ENCODE measurements at regions not wholly inside any gene's neighbourhood (a gene's known extent, or its start where the extent isn't known, plus 50 kb on each side); places are given as distances from the start of the nearest gene placed in this dataset.
"Not testable (repeated sequence)": the region's sequence is repeated elsewhere in the genome, so short reads cannot be mapped to it uniquely, and the experiment has no call there.

DNA sequence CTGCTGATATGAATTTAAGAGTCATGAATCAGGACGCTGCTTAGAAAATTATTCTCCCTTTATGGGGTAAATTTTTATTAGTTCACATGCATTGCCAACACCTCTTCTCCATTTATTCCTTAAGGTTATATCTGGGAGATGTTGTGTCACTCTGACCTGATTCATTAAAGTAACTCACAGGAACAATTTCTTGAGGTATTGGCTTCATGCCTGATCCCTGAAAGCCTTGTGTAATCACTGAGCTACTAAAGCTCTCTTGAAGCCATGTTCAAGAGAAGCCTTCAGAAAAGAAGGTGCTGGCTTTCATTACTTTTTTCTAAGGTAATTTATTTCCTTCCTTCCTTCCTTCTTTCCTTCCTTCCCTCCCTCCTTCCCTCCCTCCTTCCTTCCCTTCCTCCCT lies 420.6 kb downstream of the RAB38 start:
- no peak for DNase-seq

DNA sequence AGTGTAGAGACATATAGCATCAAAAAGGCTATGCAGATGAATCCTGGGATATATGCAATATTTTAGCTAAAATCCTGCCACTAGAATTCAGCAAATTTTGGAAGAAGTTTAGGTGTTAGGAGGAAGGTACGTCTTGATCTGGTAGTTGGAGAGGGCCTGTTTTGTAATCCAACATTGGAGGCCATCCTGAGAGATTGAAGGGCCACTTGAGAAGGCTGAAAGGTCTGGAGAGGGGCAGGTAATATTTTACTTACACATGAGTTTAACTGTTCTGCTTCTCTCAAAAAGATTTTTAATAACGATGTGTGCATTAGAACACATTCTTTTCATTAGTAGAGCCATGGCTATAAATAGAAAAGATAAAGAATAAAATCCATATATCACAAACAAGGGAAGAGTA lies 422.1 kb downstream of the RAB38 start:
- no peak for DNase-seq

DNA sequence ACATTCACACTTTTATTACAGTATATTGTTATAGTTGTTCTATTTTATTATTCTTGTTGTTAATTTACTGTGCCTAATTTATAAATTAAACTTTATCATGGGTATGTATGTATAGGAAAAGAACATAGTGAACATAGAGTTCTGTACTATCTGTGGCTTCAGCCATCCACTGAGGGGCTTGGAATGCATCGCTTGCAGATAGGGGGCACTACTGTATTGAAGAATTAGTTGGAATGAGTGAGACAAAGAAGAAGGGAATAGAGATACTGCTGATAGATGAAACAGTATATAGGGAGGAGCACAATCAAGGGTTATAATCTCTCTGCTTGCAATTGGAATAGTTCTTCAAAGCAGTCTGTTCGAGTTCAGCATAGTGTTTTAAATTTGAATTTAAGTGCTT lies 432.2 kb downstream of the RAB38 start:
- DNase-seq: peak in 1 of 2 donors; percentile 23

DNA sequence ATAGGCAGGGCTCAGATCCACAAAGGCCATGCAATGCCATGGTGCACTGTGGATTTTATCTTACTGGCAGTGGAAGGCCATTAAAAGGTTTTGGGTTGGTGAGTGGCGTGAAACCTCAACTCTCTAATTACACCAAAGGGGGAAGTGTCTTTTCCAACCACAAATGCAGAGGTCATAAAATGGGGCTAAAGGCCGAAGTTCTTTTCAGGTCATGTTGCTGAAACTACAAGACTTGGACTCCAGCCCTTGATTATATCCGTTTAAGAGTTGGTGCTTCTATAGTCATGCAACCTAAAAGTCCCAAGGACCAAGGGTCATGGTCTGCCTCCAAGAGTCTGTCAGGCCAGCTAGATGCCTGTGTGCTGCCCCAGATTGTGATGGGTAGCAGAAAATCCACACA lies 434.3 kb downstream of the RAB38 start:
- DNase-seq: no peak

DNA sequence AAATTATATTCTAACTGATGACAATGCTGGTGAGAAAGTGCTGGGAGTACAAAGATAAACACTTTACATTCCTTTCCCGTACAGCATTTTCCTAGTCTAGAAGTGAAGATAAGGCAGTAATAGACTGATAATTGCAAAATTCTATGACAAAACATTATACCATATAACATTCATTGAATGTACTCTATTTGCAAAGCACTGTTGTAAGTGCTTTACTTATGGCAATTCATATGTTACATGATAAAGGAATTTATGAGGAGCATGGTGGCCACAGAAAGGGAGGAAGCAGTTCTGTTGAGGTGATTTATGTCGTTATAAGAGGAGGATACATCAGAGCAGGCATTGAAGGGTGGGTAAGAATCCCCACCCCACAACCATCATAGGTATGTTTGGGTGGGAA lies 434.8 kb downstream of the RAB38 start:
- DNase-seq: no peak

DNA sequence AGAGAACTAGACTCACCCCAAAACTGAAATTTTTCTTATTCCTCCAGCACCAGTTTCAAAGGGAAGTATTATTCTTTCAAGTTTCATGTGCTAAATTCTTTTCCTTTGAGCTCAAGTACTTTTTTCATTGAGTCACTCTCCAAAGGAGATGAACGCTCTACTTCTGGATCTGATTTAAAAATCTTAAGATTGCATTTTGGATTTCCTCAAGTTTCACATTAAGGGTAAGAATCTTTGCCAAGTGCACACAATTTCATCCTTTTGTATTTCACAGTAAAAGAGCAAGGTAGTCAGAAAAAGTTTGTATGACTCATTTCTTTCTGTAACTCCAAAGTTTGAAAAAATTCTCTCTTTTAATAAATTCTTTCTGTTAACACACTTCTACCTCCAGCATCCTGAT lies 435.5 kb downstream of the RAB38 start:
- DNase-seq: no peak

DNA sequence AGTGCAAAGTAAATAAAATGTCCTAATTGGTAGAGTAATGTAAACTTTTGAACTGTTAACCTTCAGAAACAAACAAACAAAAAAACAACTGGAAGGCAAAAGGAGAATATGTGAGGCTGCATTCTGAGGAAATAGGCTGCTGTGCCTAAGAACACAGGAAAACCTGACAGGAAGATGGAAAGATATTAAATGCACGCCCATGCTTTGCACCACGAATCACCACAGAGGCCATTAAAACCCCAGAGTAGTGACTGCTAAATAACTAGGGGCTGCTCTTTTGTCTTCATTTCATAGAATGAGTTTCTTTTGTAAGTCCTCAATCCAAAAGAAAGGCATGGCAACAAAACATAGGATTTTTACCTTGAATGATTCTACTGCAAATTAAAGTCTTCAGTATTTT lies 436.0 kb downstream of the RAB38 start:
- no peak for DNase-seq

DNA sequence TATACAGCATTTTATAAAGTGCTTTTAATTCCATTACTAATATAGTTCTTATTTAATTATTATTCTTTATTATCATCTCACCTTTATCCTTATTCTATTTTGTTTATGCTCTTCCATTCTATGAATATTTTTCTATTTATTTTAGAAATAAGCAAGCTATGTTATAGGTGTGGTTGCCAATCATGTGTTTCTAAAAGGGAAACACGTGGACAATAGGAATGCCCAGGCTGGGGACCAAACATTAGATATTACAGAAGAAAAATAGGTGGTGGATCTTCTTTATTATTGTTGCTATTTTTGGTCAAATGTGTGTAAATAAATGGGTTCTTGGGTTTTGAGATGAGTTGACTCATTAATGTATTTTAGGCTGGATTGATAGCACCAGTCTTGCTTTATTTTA lies 438.3 kb downstream of the RAB38 start:
- DNase-seq: no peak

DNA sequence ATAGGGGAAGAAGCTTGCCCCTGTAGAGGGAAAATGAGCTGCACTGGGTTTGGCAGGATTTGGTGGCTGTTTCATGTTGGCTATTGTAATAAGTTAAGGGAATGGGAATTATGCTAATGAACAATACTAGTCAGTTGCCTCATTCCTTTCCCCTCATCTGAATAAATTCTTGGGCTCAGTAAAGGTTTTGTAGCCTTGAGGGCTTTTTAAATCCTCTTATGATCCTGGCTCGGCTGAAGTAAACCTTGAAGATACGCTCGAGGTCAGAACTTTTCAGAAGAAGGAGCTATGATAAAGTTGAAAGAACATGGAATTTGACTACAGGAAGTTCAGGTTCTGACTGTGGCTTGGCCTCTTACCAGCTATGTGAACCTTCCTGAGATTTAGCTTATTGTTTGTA lies 448.7 kb downstream of the RAB38 start:
- no peak for DNase-seq

DNA sequence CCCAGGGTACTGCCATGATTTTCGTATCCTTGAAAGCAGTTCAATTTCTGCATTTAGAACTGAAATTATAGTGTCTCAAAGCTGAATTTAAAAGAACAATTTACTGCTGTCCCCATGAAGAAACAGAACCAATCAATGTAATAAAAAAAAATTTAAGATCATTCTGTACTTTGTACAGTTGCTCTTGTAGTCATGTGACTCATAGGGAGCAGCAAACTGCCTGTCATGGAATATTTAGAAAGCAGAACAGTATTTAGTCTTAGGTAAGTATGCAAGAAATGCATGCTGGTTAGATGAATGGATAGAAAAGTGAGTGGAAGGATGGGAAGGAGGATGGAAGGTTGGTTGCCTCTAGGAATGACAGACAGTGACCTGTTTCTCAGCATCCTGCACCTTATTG lies 450.9 kb downstream of the RAB38 start:
- no peak for DNase-seq

DNA sequence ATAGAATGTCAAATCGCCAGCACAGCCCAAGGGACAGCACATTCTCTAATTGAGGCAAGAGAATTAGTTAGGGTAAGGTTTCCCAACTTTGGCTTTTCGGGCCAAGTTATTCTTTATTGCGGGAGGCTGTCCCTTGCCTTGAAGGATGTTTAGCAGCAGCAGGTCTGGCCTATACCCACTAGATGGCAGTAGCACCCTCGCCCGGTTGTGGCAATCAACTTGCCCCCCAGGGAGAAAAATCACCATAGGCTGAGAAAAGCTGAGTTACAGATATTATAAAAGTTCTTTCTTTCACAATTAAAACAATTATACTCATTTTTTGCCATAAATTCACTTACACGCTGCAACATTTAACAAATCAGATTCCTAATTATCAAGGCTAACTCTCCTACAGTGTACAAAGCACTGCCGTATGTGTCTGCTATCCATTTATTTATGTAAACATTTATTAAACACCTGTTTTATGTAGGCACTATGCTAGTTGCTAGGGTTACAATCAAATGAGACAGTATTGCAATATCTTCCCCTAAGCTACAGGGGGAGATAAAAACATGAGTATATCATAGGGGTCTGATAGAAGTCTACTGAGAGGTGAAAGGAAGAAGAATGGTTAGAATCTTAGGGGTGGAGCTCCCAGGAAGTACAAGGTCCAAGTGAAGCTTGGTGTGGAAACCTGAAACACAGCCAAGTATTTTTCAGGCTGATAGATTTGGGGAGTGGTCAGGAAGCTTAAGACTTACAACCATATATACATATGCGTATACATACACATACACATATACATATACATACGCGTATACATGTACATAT lies 452.3 kb downstream of the RAB38 start:
- DNase-seq: no peak

DNA sequence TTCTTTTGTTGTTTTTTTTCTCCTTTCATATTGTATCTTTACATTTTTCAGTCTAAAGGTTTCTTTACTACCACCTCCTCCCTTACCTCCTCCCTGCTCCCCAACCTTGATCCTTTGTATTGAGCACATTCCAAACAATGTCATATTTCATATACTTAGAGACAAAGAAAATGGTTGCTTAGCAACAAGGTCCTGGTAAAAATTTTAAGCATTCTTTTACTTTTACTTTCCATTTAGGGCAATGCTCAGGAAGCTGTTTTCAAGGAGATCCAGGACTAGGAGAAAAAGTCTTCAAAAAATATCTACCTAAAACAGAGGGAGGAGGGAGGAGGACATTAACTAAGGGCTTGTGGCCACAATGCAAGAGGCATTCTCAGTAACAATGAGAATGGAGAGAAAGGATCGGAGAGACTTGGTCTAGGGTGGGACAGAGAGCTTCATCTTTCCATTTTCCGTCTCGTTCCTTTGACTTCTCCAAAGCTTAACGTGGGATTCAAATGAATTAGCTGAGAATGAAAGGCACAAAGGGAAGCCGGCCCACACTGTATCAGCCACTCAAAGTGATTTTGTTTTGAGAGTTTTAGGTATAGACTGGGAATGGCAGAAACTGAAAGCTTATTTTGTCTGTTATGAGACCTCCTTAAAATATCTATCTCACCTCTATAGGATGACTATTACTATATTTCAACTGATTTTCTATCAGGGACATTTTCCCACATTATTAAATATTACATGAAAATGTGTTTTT lies 455.7 kb downstream of the RAB38 start:
- no peak for DNase-seq

DNA sequence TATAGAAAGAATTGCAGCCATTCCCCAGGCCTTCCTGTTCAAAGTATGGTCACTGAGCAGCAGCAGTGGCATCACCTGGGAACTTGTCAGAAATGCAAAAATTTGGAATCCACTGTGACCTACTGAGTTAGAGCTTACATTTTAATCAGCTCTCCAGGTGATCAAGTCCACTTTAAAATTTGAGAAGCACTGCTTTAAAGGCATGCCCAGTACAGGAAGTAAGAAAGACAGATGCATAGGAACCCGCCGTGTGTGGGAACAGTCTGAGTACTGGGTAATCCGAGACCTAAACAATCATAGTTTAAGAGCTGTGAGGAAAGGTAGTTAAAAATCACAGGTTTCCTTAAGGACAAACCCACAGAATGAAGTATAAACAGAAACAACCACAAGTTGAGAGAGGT lies 462.4 kb downstream of the RAB38 start:
- no peak for DNase-seq

DNA sequence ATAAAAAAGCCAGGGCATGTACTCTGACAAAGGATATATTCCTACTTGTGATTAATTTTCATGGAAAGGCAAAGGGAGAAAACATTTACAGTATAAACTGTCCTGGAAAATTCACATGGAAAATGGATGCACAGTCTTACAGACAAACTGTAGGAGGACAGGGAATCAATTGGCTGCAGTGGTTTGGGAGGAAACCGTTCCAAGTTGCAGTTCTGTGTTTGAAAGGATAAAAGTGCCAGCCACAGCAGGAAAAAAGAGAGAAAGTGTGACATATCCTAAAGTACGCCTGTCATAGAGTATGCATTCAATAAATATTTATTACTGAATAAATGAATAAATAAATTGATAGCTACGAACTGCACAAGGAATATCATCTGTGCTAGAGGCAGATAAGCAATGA lies 462.9 kb downstream of the RAB38 start:
- no peak for DNase-seq

DNA sequence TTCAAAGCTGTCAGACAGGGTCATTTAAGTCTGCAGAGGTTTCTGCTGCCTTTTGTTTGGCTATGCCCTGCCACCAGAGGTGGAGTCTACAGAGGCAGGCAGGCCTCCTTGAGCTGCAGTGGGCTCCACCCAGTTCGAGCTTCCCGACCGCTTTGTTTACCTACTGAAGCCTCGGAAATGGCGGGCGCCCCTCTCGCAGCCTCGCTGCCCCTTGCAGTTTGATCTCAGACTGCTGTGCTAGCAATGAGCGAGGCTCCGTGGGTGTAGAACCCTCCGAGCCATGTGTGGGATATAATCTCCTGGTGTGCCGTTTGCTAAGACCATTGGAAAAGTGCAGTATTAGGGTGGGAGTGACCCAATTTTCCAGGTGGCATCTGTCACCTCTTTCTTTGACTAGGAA lies 471.7 kb downstream of the RAB38 start:
- DNase-seq: not testable (repeated sequence)

DNA sequence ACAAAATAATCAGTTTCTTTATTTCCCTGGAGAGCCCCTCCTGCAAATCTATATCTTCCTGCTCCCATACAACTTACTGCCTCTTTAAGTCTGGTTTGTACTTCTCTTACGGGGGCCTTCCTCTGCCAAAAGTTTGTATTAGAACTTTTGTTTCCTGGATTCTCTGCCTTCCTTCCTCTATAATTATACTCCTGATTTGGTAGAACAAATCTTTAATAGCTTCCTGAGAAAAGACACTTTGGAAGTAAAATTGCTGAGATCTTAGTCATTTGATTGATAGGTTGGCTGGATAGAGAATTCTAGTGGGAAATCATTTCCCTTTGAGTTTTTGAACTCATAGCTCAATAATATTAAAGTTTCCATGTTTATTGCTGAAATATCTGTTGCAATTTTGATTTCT lies 499.2 kb downstream of the RAB38 start:
- DNase-seq: no peak

DNA sequence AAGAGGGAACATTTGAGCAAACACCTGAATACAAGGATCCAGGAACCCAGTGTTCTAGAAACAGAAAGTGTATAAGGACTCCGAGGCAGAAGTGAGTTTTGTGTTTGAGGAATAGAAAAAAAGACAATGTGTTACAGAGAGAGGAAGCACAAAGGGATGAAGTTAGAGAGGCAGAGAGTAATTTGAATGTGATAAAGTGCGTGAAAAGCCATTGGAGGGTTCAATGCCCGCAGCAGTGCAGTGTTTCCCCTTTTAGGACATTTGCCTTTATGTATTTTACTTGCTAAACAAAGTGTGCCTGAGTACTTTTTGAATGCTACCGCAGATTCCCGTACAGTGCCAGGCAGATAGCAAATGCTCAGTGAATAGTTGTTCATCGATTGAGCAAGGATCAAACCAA lies 508.5 kb downstream of the RAB38 start:
- no peak for DNase-seq

DNA sequence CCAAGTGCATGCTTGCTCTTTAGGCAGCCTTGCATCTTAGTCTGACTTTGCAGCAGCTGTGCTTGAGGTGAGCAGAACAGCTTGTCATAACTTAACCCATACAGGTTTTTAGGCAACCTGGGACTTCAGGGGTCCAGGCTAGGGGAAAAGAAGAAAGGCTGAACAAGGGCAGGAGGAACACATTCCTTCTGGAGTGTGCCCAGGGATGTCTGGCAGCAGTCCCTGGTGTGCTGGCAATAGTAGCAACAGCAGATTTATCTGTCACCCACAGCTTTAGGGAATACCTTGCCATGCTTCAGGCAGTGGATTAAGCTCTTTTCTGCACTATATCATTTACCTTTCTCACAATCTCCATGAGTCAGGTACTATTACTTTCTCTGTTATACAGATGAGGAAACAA lies 513.0 kb downstream of the RAB38 start:
- no peak for DNase-seq

DNA sequence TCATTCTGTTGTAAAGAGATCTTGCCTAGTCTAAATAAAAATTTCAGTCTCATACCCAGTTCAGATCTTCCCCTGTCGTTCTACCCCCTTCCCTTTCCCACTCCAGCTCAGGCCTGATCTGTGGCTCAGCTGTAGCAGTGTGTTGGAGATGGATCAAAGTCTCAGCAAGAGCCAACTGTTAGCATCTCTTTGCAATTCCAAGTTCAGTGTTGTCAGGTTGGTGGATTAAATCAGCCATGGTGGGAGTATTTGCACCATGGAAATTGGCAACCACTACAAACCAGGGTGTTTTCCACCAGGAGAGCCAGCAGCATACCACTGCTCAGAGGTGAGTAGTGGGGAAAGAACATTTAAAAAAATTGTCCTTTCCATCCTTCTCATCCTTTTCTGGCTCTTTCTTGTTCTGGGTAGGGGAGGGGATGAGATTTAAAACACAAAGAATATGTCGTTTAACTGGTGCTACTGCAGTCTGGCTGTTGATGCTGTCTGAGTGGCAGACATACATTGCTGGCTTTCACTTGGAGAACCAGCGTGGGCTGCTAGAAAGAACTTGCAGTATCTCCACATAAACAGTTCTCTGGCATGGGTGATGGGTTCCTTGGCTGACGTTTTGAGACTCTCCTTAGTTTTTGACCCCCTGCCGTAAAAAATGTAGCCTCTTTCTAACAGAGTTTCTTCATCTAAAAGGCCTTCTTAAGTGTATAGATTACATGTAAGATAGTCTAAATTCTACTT lies 514.1 kb downstream of the RAB38 start:
- DNase-seq: peak in 1 of 2 donors; percentile 54

DNA sequence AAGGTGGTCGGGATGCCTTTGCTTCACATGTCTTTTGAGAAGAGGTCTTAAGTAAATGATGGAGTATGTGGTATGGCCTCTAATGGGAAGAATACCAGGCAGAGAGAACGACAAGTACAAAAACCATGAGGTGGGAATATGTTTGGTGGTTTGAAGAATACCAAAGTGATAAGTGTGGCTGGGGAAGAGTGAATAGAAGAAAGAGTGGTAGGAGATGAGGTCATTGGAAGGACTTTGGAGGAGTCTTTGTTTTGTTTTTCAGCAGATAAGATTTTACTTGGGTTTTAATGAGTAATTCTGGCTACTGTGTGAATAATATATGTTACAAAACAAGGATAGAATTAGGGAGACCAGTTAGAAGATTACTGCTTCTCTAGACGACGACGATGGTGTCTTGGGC lies 515.4 kb downstream of the RAB38 start:
- no peak for DNase-seq

DNA sequence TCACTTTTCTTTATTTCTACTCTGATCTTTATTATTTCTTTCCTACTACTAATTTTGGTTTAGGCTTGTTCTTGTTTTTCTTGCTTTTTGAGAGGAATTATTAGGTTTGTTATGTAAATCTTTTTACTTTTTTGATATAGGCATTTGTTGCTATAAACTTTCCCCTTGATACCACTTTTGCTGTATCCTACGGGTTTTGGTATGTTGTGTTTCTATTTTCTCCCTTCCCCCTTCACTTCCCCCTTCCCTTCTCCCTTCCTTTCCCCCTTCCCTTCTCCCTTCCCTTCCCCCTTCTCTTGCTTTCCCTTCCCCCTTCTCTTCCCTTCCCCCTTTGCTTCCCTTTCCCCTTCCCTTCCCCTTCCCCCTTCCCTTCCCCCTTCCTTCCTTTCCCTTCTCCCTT lies 529.6 kb downstream of the RAB38 start:
- no peak for DNase-seq

DNA sequence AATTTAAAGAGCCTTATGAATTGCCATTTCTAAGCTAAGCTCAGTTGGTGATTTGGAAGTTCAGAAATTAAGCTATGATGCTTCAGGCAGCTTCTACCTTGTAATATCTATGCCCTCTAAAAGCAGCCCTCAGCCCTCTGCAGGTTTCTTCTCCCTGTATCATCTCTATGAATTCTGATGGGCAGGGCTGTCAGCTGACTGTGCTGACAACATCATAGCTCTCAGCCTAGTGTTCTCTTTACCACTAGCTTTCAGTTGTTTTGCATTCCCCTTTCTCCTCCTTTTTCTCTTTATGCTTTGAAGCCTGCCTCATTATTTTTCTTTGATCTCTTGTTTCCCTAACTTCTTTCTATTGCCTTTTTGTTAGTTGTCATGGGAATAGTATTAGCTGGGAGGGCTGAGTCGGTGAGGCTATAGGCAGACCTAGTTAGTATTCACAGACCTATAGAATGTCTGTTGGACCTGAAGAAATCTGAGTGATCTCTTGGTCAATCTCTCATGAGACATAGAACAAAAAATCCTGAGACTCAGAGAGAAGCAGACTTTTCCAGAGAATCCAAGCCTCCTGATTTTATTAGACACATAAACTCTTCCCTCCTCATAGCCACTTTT lies 535.4 kb downstream of the RAB38 start:
- DNase-seq: no peak

DNA sequence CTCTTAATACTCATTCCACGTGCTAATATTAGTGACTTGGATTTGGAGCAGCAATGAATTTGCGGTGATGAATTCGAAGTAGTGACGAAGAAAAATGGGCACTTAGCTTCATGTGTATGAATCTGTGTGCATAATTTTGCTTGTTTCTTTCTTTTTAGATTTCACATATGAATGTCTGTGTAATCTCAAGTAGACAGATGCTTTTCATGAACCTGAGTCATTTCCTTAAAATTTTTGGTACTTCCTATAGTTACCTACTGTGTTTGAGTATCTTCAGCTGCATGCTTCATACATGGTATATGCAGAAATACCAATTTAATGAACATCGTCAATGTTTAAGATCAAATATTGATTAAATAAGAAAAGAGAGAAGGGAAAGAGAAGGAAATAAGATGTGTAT lies 540.2 kb downstream of the RAB38 start:
- DNase-seq: no peak
